Transverse colon (tissue), 3 donors: ENCODE measurements at regions not wholly inside any gene's neighbourhood (a gene's known extent, or its start where the extent isn't known, plus 50 kb on each side); places are given as distances from the start of the nearest gene placed in this dataset.

Experiments used
- EP300 ChIP-seq: sonication (generic); formaldehyde crosslinking; IDR thresholded peaks from one replicate; pipeline ENCODE4 v1.6.1; 2017; ENCODE audit warnings: antibody characterized with exemption, low read depth
- POLR2A ChIP-seq: fragments of 450-650 bp; IDR thresholded peaks from one replicate; pipeline ENCODE4 v1.6.1; 2016; ENCODE audit warnings: antibody characterized with exemption, mild to moderate bottlenecking, moderate library complexity
- TF ChIP-seq, protein P1 (sequence below), 5 experiments: fragments of 200-600 bp in 3 of 5; fragments of 450-650 bp in 2 of 5; sonication (generic) in 3 of 5; IDR thresholded peaks; 1 replicate in 2 of 5; 2 replicates in 3 of 5; pipeline ENCODE4 v1.5.1; 2016 to 2017; ENCODE audit warnings: antibody characterized with exemption in 5 of 5, inconsistent platforms in 3 of 5, mild to moderate bottlenecking in 2 of 5, moderate library complexity in 1 of 5

DNA sequence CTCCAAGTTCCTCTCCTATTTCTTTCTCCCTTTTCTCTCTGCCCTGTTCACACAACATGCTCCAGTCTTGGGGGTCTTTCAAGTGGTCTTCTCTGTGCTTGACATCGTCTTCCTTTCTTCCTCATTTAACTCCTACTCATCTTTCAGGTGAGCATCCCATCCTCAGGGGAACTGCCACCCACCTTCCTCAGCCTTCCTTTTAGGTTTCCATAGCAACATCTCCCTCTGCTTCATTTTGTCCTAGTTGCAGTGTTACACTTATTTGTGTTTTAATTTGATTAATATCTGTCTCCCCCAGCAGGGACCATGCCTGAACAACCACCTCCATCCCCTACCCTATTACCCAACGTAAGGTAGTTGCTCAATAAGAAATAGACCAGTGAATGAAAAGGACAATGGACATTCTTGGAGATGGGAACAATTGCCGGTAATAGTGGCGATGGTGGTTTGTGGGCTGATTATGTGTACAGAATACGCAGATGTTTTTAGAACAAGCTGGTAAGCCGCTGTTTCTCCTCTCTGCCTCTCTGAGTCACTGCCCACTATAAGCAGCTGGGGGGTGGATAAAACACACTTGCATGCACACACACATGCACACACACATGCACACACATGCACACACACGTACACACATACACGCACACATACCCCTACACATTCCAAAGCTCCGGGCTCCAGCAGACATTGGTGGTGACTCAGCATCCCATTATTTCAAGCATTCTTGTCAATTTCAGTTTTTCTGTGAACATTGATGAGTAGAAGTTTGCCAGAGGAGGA, 251.6 kb downstream of the GATA3 start:
- TF ChIP-seq, protein P1, sequence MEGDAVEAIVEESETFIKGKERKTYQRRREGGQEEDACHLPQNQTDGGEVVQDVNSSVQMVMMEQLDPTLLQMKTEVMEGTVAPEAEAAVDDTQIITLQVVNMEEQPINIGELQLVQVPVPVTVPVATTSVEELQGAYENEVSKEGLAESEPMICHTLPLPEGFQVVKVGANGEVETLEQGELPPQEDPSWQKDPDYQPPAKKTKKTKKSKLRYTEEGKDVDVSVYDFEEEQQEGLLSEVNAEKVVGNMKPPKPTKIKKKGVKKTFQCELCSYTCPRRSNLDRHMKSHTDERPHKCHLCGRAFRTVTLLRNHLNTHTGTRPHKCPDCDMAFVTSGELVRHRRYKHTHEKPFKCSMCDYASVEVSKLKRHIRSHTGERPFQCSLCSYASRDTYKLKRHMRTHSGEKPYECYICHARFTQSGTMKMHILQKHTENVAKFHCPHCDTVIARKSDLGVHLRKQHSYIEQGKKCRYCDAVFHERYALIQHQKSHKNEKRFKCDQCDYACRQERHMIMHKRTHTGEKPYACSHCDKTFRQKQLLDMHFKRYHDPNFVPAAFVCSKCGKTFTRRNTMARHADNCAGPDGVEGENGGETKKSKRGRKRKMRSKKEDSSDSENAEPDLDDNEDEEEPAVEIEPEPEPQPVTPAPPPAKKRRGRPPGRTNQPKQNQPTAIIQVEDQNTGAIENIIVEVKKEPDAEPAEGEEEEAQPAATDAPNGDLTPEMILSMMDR (IDR thresholded peaks at IDR 0.05): no peak
- TF ChIP-seq POLR2A: no peak
- TF ChIP-seq EP300: no peak
